ENCODE measurements at regions not wholly inside any gene's neighbourhood (a gene's known extent, or its start where the extent isn't known, plus 50 kb on each side); places are given as distances from the start of the nearest gene placed in this dataset.

DNA sequence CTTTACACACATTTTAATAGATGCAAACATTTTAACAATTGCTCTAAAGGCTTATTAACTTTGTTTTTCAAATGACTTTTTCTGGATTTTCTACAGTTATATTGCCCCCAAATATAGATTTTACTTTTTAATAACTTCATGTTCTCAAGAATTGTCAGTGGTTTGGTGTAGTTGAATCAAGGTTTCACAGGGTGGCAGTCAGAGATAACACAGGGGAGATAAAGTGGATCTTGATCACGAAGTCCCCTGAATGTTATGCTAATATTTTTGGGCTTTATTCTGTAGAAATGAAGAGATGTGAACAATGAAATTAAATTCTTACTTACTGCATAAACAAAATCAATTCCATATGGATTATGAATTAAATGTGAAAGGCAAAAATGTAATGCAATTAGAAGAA lies 248.1 kb downstream of the AEBP2 start:
- Histone ChIP-seq H3K14ac (replicated peaks; ENCODE audit: low read depth, low read length) (no peak overlapping the region), H2AK5ac (ENCODE audit: low read depth, low read length) (no peak overlapping the region), H2BK120ac (ENCODE audit: low read depth, low read length) (no peak overlapping the region), H3K4me2 (ENCODE audit: low read depth, low read length) (no peak overlapping the region), H3K9ac (ENCODE audit: low read depth, low read length) (no peak overlapping the region), H3K79me1 (ENCODE audit: low read depth in 1 of 2, low read length in 2 of 2) (no peaks in the 10 kb centered on the region), H4K8ac (ENCODE audit: low read depth in 2 of 2, low read length in 2 of 2) (no peak overlapping the region), H3K27me3 (ENCODE audit: control insufficient read depth, insufficient read depth, low read length) (no peaks in the 10 kb centered on the region), H4K5ac (ENCODE audit: low read depth, low read length) (no peak overlapping the region), H3K18ac (ENCODE audit: low read depth, low read length) (peak overlapping the region; percentile 23; the same call in 1 of the 2 replicates), H3K56ac (ENCODE audit: extremely low read depth, insufficient read depth, low read length) (no peak overlapping the region), H3K4ac (ENCODE audit: low read depth, low read length) (no peak overlapping the region), H3K23ac (ENCODE audit: low read depth, low read length) (no peak overlapping the region), H2AFZ (replicated peaks; ENCODE audit: low read length, poor library complexity) (no peak overlapping the region), H4K91ac (ENCODE audit: insufficient read depth, low read depth, low read length) (no peak overlapping the region), H3K9me1 (ENCODE audit: insufficient read depth, low read length) (peaks cover 5% of the 10 kb centered on the region), H3K9me3 (ENCODE audit: control insufficient read depth, insufficient read depth, low read length) (no peaks in the 10 kb centered on the region), H3K4me1 (ENCODE audit: control insufficient read depth, insufficient read depth, low read length) (peaks cover 11% of the 10 kb centered on the region), H4K20me1 (ENCODE audit: insufficient read depth, low read length) (no peaks in the 10 kb centered on the region), H2AK9ac (replicated peaks; ENCODE audit: low read depth, low read length, poor library complexity) (no peak overlapping the region), H2BK5ac (ENCODE audit: low read depth, low read length, poor library complexity, severe bottlenecking) (no peak overlapping the region), H2BK15ac (ENCODE audit: low read depth, low read length) (no peak overlapping the region), H3K4me3 (ENCODE audit: insufficient read depth, low read depth, low read length) (no peak overlapping the region), H3K27ac (ENCODE audit: insufficient read depth, low read length) (no peak overlapping the region), H3K36me3 (ENCODE audit: control insufficient read depth, insufficient read depth, low read length) (no peaks in the 10 kb centered on the region), H2BK20ac (ENCODE audit: low read depth, low read length) (no peak overlapping the region)
- intact Hi-C loops (cut with micrococcal nuclease) (no loop called here), dilution Hi-C loops (cut with HindIII; ENCODE audit: low sequenced_read_pairs, unreplicated experiment) (no loop called here), in situ Hi-C loops (cut with MboI; ENCODE audit: low sequenced_read_pairs) (no loop called here)
- ChIA-PET POLR2A (ENCODE audit: unreplicated experiment) (no interaction called here), CTCF (no interaction called here)
- DNase-seq: no peak
- WGBS, 2 experiments (ENCODE audit: extremely low coverage in 2 of 2, insufficient read length in 1 of 2): no CpG with 5 or more reads among the region's 1 CpG
- BruUV-seq (replicated peaks): no TSS peak
- TF ChIP-seq SMC3 (IDR thresholded peaks at IDR 0.05; ENCODE audit: low read depth, low read length): no peak
- no peak for ATAC-seq (ENCODE audit: low read depth)
